ENCODE measurements at regions not wholly inside any gene's neighbourhood (a gene's known extent, or its start where the extent isn't known, plus 50 kb on each side); places are given as distances from the start of the nearest gene placed in this dataset.

DNA sequence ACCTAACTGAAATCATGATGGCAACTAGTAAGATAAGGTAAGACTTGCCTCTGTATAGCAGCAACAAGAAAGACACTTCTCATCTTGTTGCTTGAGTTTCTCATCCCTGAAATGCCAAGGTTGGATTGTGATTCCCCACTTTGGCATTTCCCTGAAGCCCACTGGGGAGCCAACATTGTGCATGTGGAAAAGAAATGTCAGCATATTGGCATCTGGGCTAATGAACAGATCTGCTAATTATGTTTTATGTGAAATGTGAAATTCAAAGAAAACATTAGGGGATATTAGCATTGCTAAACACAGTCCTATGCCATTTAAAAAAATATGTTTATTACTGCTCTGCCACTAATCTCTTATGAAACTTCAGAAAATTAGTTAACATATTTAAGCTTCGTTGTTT lies 126.3 kb upstream of the PCSK2 start:
- TF ChIP-seq SMC3 (IDR thresholded peaks at IDR 0.05; ENCODE audit: low read depth, low read length) (no peak), FOXM1 (IDR thresholded peaks at IDR 0.05; ENCODE audit: low read depth) (no peak), YY1 (IDR thresholded peaks at IDR 0.05; ENCODE audit: low read depth) (no peak), POLR2AphosphoS5 (IDR thresholded peaks at IDR 0.05; ENCODE audit: low read depth, low read length) (no peak), GATA2 (CRISPR knock-in tag; IDR thresholded peaks at IDR 0.05) (no peak), GABPA (IDR thresholded peaks at IDR 0.05; ENCODE audit: low read depth) (no peak), MEF2A (IDR thresholded peaks at IDR 0.05; ENCODE audit: borderline replicate concordance, low read depth) (no peak), EP300 (IDR thresholded peaks at IDR 0.05; ENCODE audit: borderline replicate concordance in 1 of 2, low read depth in 1 of 2, low read length in 1 of 2) (no peak), SIN3A (IDR thresholded peaks at IDR 0.05; ENCODE audit: borderline replicate concordance, low read depth, low read length) (no peak)
- TF ChIP-seq, protein P1, sequence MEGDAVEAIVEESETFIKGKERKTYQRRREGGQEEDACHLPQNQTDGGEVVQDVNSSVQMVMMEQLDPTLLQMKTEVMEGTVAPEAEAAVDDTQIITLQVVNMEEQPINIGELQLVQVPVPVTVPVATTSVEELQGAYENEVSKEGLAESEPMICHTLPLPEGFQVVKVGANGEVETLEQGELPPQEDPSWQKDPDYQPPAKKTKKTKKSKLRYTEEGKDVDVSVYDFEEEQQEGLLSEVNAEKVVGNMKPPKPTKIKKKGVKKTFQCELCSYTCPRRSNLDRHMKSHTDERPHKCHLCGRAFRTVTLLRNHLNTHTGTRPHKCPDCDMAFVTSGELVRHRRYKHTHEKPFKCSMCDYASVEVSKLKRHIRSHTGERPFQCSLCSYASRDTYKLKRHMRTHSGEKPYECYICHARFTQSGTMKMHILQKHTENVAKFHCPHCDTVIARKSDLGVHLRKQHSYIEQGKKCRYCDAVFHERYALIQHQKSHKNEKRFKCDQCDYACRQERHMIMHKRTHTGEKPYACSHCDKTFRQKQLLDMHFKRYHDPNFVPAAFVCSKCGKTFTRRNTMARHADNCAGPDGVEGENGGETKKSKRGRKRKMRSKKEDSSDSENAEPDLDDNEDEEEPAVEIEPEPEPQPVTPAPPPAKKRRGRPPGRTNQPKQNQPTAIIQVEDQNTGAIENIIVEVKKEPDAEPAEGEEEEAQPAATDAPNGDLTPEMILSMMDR (IDR thresholded peaks at IDR 0.05), result no peak
- TF ChIP-seq, protein P2, sequence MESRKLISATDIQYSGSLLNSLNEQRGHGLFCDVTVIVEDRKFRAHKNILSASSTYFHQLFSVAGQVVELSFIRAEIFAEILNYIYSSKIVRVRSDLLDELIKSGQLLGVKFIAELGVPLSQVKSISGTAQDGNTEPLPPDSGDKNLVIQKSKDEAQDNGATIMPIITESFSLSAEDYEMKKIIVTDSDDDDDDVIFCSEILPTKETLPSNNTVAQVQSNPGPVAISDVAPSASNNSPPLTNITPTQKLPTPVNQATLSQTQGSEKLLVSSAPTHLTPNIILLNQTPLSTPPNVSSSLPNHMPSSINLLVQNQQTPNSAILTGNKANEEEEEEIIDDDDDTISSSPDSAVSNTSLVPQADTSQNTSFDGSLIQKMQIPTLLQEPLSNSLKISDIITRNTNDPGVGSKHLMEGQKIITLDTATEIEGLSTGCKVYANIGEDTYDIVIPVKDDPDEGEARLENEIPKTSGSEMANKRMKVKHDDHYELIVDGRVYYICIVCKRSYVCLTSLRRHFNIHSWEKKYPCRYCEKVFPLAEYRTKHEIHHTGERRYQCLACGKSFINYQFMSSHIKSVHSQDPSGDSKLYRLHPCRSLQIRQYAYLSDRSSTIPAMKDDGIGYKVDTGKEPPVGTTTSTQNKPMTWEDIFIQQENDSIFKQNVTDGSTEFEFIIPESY (IDR thresholded peaks at IDR 0.05; ENCODE audit: borderline replicate concordance, low read depth), result no peak
- TF ChIP-seq, protein P3, sequence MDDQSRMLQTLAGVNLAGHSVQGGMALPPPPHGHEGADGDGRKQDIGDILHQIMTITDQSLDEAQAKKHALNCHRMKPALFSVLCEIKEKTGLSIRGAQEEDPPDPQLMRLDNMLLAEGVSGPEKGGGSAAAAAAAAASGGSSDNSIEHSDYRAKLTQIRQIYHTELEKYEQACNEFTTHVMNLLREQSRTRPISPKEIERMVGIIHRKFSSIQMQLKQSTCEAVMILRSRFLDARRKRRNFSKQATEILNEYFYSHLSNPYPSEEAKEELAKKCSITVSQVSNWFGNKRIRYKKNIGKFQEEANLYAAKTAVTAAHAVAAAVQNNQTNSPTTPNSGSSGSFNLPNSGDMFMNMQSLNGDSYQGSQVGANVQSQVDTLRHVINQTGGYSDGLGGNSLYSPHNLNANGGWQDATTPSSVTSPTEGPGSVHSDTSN (IDR thresholded peaks at IDR 0.05), result no peak
- TF ChIP-seq, protein P4, sequence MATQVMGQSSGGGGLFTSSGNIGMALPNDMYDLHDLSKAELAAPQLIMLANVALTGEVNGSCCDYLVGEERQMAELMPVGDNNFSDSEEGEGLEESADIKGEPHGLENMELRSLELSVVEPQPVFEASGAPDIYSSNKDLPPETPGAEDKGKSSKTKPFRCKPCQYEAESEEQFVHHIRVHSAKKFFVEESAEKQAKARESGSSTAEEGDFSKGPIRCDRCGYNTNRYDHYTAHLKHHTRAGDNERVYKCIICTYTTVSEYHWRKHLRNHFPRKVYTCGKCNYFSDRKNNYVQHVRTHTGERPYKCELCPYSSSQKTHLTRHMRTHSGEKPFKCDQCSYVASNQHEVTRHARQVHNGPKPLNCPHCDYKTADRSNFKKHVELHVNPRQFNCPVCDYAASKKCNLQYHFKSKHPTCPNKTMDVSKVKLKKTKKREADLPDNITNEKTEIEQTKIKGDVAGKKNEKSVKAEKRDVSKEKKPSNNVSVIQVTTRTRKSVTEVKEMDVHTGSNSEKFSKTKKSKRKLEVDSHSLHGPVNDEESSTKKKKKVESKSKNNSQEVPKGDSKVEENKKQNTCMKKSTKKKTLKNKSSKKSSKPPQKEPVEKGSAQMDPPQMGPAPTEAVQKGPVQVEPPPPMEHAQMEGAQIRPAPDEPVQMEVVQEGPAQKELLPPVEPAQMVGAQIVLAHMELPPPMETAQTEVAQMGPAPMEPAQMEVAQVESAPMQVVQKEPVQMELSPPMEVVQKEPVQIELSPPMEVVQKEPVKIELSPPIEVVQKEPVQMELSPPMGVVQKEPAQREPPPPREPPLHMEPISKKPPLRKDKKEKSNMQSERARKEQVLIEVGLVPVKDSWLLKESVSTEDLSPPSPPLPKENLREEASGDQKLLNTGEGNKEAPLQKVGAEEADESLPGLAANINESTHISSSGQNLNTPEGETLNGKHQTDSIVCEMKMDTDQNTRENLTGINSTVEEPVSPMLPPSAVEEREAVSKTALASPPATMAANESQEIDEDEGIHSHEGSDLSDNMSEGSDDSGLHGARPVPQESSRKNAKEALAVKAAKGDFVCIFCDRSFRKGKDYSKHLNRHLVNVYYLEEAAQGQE (IDR thresholded peaks at IDR 0.05; ENCODE audit: low read depth, low read length), result no peak

Measured in SK-N-SH (cell line).